ENCODE measurements at regions not wholly inside any gene's neighbourhood (a gene's known extent, or its start where the extent isn't known, plus 50 kb on each side); places are given as distances from the start of the nearest gene placed in this dataset.

DNA sequence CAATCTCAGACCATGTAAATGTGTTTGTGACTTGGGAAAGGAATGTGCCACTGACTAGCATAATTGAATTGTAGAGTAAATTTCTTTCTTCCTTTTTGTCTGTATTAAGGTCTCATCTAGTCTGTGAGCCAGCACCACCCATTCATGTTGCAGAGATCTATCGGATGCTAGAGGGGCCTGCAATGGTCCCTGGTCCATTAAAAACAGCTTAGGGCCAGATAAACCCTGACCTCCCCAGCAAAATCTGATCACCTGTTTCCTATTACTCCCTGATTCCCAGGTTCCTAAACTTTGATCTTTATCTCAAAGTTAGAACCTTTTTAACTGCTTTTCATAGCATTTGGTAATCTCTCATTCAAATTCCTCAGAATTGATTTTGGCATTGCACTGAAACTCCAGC is 174.5 kb upstream of the POC5 start:
- TF ChIP-seq CTCF (IDR thresholded peaks at IDR 0.05; ENCODE audit: low read length) (no peak), EZH2phosphoT487 (IDR thresholded peaks at IDR 0.05; ENCODE audit: low read length) (no peak)
